SHP77 (cell line): ENCODE measurements at regions not wholly inside any gene's neighbourhood (a gene's known extent, or its start where the extent isn't known, plus 50 kb on each side); places are given as distances from the start of the nearest gene placed in this dataset.
"Not testable (repeated sequence)": the region's sequence is repeated elsewhere in the genome, so short reads cannot be mapped to it uniquely, and the experiment has no call there.

Experiments
- DNase-seq, 2 experiments: peaks; one replicate each; lab custom pipeline; 2025; lab: John Stamatoyannopoulos, UW

DNA sequence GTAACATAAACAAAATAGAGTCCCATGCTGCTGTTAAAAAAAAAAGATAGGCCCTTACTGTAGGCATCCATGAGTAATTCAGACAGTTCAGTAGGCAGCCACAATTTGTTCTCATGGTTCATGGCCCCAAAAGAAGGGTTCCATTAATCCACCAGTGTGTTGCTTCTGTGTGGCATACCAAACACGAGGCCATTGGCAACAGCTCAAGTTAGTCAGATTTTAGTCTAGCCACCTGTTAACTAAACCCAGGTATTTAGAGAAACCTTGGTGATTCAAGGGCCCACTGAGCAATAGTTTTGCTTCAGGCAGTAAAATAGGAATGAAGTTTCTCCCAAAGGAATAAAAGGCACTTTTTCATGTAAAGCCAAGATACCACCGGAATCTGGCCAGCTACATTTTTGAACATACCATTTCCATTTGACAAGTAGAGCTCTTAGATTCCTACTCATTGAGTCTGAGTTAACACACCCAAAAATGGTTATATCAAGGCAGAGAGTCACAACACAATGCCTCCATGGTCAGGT, 80.1 kb upstream of the SRD5A2 start:
- no peak for DNase-seq

DNA sequence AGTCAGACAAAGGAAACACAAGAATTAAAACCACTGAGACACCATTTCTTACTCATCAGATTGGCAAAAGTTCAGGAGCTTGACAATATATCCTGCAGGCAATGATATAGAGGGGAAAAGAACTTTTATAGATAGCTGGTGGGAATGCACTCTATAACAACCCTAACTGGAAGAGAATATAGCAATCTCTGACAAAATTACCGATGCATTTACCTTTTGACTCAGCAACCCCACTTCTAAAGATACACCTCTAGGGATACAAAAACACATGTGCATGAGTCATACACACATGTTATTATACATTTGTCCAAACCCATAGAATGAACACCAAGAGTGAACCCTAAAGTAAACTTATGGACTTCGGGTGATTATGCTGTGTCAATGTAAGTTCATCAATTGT, 79.4 kb upstream of the SRD5A2 start:
- DNase-seq = no peak

- DNase-seq = no peak
These were observed 73.5 kb upstream of the SRD5A2 start for GRCh38 chr2:31654241-31654640.

- no peak for DNase-seq
These were observed 71.0 kb upstream of the SRD5A2 start for GRCh38 chr2:31651736-31652135.

GRCh38 chr2:31651267-31651666, 70.5 kb upstream of the SRD5A2 start:
- DNase-seq = no peak

GRCh38 chr2:31644551-31644950, 63.8 kb upstream of the SRD5A2 start:
- DNase-seq = no peak

DNA sequence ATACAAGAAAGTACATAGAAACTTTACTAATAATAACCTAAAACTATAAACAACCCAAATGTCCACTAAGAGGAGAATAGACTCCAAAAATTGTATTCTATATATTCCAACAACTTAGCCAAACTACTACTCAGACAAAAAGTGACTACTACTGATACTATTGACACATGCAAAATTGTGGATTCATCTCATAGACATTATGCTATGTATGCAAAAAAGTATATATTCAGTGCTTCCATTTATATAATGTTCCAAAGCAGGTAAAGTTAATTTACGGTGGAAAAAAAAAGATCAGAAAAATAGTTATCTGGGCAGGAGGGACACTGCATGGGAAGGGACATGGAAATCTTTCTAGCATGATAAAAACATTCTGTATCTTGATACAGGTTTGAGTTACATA, 62.0 kb upstream of the SRD5A2 start:
- no peak for DNase-seq

DNA sequence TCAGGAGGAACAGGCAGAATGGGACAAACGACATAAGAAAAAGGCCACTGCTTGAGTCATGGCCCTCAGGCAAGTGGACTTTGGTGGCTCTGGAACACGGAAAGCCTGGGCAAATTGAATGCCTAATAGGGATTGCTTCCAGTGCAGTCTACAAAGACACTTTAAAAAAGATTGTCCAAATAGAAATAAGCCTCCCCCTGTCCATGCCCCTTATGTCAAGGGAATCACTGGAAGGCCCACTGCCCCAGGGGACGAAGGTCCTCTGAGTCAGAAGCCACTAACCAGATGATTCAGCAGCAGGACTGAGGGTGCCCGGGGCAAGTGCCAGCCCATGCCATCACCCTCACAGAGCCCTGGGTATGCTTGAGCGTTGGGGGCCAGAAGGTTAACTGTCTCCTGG, 51.5 kb upstream of the SRD5A2 start:
- not testable (repeated sequence) for DNase-seq
